NCI-H2081 (cell line): ENCODE measurements at regions not wholly inside any gene's neighbourhood (a gene's known extent, or its start where the extent isn't known, plus 50 kb on each side); places are given as distances from the start of the nearest gene placed in this dataset.
A peak's percentile ranks its signal among the peaks of the same experiment; 100 is the strongest.

ENCODE experiments used
- DNase-seq, 2 experiments: peaks; one replicate each; lab custom pipeline; 2025; lab: John Stamatoyannopoulos, UW

DNA sequence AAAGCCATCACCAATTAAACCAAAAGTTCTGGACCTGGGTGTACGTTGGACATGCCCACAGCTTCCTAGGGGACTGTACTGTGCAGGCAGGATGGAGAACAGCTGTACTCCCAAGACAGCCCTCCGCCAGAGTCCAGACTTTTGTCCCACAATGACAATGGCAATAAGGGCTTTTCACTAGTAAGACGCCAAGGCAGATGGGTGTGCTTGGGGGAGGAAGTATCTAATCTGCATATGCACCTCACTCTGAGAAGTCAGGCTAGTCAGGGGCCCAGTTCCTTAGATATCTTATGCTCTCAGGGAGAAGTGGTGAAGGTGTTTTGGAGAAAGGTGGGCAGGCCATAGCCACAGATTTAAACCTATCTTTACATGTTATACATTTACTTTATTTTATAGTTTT lies 85.1 kb upstream of the USP47 start:
- DNase-seq = no peak

DNA sequence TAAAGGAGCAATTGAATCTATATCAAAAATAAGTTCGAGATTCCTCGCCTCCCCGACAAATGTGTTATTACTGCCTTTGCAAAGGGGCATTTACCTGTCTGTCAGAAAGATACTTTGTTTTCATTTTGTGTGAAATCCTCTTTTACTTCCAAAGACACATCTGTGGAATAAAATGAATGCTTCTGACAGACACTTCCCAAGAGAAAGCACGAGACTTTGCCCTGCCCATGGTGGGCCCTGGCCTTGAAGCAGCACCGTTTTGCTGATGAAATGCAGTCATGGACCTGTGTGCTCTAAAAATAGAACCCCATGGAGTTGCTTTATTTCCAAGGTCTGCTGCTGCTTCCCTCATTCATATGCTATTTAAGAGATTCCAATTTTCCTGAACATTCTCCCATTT lies 85.9 kb upstream of the USP47 start:
- DNase-seq = no peak

- DNase-seq = no peak
These were observed 89.1 kb upstream of the USP47 start for GRCh38 chr11:11752679-11753078.

- DNase-seq = no peak
These were observed 91.5 kb upstream of the USP47 start for GRCh38 chr11:11750017-11750878.

DNA sequence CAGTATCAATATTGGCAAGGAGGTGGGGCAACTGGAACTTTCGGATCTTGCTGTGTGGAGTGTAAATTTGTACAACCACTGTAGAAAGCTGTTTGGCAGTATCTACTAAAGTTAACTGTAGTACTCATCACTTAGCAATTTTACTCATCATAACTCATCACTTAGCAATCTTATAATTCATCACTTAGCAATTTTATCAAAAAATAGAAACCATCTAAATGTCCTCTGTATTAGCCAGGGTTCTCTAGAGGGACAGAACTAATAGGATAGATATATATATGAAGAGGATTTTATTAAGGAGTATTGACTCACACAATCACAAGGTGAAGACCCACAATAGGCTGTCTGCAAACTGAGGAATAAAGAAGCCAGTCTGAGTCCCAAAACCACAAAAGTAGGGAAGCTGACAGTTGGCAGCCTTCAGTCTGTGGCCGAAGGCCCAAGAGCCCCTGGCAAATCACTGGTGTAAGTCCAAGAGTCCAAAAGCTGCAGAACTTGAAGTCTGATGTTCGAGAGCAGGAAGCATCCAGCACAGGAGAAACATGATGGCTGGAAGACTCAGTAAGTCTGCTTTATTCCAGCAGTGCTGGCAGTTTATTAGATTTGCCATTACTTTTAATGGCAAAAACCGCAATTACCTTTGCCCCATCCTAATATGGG lies 92.9 kb upstream of the USP47 start:
- DNase-seq = no peak

- DNase-seq = no peak
These were observed 94.2 kb upstream of the USP47 start for GRCh38 chr11:11747570-11747969.

GRCh38 chr11:11746449-11746848 lies 95.3 kb upstream of the USP47 start:
- DNase-seq = no peak

GRCh38 chr11:11743216-11743615 lies 98.6 kb upstream of the USP47 start:
- DNase-seq = no peak

DNA sequence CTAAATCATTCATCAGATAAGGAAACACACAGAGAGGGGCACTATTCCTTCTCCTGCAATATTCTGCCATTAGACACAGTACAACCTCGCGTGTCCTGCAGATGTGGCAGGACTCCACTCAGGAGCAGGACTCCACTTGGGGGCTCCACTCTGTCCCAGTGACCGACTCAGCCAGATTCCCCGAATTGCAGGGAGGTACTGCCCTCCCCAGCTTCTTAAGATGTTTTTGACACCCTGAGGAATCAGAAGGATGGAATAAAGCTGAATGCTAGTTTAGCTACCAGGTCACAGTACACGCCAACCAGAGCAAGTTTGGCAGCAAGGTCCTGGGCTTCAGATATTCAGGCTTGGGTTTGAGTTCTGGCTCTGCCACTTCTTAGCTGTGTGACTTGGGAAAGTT lies 99.3 kb upstream of the USP47 start:
- DNase-seq = no peak

- no peak for DNase-seq
These were observed 100.9 kb upstream of the USP47 start for GRCh38 chr11:11740836-11741235.

DNA sequence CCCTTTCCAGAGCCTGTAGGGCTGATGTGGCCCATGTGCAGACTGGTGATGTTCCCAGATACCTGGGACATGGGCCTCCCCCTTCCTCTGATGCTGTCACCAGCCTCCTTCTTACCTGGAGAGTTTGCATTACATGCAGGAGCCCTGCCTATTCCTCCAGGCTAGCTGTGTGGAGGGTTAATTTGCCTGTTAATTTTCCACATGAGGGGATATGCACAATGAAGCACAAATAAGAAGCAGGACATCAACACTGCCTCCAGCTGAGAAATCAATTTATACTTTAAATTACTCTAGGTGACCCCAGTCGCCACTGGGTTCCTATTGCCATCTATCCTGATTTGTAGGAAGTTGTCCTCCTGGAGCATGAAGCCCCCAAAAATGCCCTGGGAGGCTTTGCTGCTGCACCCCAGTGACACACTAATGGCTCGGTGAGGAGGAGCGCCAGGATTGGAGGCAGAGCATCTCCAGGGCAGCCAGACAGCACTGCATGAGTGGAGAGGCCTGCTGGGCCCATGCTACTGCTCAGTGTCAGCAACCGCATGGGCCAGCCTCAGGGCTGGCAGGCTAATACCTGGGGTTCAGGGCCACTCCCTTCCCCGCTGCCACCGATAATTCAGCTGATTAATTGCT lies 101.6 kb upstream of the USP47 start:
- peak; percentile 58 to 83 for DNase-seq

- DNase-seq = no peak
These were observed 103.4 kb upstream of the USP47 start for GRCh38 chr11:11738370-11738769.

GRCh38 chr11:11735586-11735985 lies 106.2 kb upstream of the USP47 start:
- DNase-seq = no peak

GRCh38 chr11:11733246-11733747 lies 108.5 kb upstream of the USP47 start:
- DNase-seq = no peak

DNA sequence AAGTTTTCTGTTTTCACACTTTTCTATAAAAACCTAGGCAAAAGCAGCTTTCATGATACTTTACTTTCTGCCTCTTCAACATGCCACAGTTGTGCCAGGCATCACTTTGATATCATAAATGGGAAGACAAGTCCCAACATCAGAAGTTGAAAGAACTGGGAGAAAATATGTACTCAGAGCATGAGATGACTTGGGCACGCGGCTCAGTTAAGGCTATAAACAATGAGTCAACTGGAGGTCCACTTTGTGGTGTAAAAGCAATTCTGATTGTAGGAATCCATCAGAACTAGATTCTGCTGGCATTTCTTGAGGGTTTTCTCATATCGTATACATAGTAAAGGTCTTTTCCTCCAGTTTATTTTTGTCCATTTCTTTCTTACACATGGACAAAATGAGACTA lies 109.7 kb upstream of the USP47 start:
- DNase-seq = no peak

- peak in 1 of 2 experiments; percentile 26 for DNase-seq
These were observed 109.7 kb upstream of the GALNT18 start for GRCh38 chr11:11731311-11732083.

DNA sequence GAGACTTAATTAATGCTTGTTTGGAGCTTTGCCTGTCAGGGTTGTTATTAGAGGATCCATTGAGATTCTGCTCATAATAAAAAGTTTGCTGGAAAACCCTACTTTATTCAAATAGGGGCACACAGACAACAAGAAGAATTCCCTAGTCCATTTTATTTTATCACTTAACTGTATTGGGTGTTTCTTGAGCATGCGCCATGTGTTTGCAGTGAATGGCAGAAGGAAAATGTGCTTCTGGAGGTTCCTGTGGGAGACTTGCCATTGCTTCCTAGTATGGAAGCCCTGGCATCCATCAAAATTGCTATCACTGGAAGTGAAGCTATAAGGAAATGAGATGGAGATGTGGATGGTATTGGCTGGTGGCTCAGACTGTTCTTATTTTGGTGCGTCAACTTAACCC lies 106.6 kb upstream of the GALNT18 start:
- DNase-seq = no peak

DNA sequence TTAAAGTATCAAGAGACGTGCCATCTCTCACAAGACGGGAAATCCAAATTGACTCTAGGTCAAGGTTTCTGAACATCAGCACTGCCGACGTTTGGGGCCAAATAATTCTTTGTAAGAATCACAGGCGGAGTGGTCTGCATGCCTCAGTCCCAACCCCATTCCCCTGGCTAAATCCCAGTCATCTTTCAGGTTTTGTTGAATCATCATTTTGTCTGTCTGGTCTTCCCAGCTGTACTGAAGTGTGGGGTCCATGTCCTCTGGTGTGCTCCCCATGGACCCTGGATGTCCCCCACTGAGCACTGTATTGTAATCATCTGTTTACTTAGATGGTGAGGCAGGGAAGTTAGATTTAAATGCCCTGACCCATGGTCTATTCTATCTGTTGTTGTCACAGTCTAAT lies 103.6 kb upstream of the GALNT18 start:
- DNase-seq = no peak

GRCh38 chr11:11724994-11725393 lies 103.2 kb upstream of the GALNT18 start:
- DNase-seq = no peak

DNA sequence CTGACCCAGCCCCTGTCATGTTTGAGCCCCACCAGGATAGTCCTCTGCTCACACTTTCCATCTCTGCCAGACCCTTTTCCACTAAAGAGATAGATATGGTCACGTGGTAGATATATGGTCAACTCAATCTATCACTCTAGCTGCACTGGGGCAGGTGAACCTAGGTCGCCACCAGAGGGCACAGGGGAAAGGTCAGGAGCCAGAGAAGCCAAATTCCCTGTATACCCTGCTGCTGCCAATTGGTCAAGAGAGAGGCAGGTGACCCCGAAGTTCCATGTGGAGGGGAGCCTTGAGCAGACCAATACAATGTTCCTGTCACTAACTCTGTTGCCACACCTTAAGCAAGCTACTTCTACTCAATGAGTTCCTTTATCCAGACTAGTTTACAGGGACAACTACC lies 101.1 kb upstream of the GALNT18 start:
- DNase-seq = no peak

- no peak for DNase-seq
These were observed 100.4 kb upstream of the GALNT18 start for GRCh38 chr11:11722246-11722645.

DNA sequence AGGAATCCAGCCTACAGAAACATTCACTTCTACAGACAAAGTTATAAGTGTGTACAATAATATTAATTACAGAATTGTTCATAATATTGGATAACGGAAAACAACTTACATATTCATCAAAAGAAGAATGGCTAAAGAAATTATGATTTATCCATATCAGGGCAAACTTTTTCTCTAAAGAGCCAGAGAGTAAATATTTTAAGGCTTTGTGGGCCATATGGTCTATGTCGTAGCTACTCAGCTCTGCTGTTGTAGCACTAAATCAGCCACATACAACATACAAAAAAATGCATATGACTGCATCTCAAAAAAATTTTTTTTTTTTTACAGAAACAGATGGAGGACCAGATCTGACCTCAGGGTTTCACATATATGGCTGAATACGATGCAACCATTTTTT lies 96.7 kb upstream of the GALNT18 start:
- no peak for DNase-seq
